ENCODE measurements at regions not wholly inside any gene's neighbourhood (a gene's known extent, or its start where the extent isn't known, plus 50 kb on each side); places are given as distances from the start of the nearest gene placed in this dataset.

GRCh38 chr2:104919127-104919526, 65.2 kb downstream of the POU3F3 start:
- TF ChIP-seq CTCF (IDR thresholded peaks at IDR 0.05; ENCODE audit: poor library complexity, severe bottlenecking) (no peak), SMC3 (conservative IDR thresholded peaks at IDR 0.05; ENCODE audit: poor library complexity) (no peak), EZH2 (IDR thresholded peaks at IDR 0.05; ENCODE audit: borderline replicate concordance, insufficient read depth, low read length, poor library complexity, severe bottlenecking) (no peak), REST (IDR thresholded peaks at IDR 0.05; ENCODE audit: borderline replicate concordance) (no peak)

All from neural cell (in vitro differentiated cells).